ENCODE measurements at regions not wholly inside any gene's neighbourhood (a gene's known extent, or its start where the extent isn't known, plus 50 kb on each side); places are given as distances from the start of the nearest gene placed in this dataset.

GRCh38 chr17:51385208-51385607 is 124.9 kb downstream of the UTP18 start:
- TF ChIP-seq EZH2 (IDR thresholded peaks at IDR 0.05; ENCODE audit: low read length): no peak
- TF ChIP-seq CTCF (optimal IDR thresholded peaks at IDR 0.05 in 1 of 3, IDR thresholded peaks at IDR 0.05 in 1 of 3, conservative IDR thresholded peaks at IDR 0.05 in 1 of 3; ENCODE audit: extremely low read depth in 1 of 3, insufficient read depth in 2 of 3, low read length in 3 of 3): no peak
